Omental fat pad (tissue), 3 donors: ENCODE measurements at regions not wholly inside any gene's neighbourhood (a gene's known extent, or its start where the extent isn't known, plus 50 kb on each side); places are given as distances from the start of the nearest gene placed in this dataset.

ENCODE experiments used
- ATAC-seq: fragments of 150-250 bp; one replicate; pipeline ENCODE4 v1.9.1; 2016; ENCODE audit warnings: mild to moderate bottlenecking, moderate library complexity; ENCODE audit not compliant: low FRiP score
- DNase-seq: peaks from one replicate; pipeline ENCODE4 v3.0.0-alpha.2; 2019; ENCODE audit warnings: low spot score
- TF ChIP-seq, protein P1 (sequence below), 3 donors: fragments of 450-650 bp; IDR thresholded peaks; one replicate each; pipeline ENCODE4 v1.5.1; 2016 to 2017; ENCODE audit warnings: antibody characterized with exemption in 3 of 3, mild to moderate bottlenecking in 3 of 3, moderate library complexity in 2 of 3

DNA sequence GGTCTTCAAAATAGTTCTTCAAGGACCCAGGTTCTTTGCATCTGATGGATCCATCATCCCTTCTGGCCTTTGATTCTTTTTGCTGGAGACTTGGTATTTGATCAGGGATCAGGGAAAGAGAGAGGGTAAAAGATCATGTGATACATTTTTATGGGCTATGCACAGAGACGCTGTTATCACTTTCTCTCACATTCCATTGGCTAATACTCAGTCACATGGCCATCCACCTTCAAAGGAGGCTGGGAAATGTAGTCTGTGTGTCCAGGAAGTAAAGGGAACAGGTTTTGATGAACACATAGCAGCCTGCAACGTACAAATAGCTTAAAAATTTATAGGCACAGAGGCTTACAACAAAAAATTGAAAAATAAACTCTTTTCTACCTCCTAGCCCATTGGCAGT is 629.6 kb upstream of the FANCL start:
- ATAC-seq (no peak), DNase-seq (no peak)
- TF ChIP-seq, protein P1, sequence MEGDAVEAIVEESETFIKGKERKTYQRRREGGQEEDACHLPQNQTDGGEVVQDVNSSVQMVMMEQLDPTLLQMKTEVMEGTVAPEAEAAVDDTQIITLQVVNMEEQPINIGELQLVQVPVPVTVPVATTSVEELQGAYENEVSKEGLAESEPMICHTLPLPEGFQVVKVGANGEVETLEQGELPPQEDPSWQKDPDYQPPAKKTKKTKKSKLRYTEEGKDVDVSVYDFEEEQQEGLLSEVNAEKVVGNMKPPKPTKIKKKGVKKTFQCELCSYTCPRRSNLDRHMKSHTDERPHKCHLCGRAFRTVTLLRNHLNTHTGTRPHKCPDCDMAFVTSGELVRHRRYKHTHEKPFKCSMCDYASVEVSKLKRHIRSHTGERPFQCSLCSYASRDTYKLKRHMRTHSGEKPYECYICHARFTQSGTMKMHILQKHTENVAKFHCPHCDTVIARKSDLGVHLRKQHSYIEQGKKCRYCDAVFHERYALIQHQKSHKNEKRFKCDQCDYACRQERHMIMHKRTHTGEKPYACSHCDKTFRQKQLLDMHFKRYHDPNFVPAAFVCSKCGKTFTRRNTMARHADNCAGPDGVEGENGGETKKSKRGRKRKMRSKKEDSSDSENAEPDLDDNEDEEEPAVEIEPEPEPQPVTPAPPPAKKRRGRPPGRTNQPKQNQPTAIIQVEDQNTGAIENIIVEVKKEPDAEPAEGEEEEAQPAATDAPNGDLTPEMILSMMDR (IDR thresholded peaks at IDR 0.05), result no peak

DNA sequence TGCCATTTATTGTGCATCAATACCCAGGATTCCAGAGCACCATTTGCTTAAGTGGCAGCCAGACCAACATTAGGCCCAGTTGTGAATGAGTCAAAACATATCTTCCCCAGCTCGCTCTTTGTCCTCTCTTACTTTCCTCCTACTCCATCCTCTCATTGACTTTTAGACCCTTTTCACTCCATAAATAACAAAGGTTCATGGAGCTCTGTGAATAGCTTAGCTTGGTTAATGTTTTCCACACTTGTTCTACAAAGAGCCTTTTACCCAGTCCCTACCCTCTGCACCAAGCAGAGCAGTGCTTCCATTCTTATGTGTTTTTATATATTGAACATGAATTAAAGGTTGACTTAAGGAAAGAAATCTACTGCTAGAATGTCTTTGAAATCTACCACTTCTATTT is 625.8 kb upstream of the FANCL start:
- no peak for DNase-seq
- ATAC-seq, result no peak
- TF ChIP-seq, protein P1 (IDR thresholded peaks at IDR 0.05), result no peak

DNA sequence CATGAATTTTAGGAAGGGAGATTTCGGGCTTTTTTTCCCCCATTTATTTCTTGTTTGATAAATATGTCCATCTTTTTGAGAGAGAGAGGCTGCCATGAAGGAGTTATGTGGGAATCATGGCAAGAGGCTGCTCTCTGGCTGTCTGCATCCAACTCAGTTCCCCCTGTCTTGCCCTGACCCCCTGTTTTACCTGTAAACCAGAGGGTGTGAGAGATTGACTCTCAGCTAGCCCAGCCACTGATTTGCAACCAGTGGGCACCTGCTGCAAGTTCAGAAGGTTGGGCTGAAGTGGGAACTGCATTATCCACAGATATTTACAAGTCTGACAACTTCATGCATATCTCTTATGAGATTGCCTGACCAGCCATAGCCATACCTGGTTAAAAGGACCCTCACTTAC is 625.4 kb upstream of the FANCL start:
- TF ChIP-seq, protein P1 (IDR thresholded peaks at IDR 0.05), result no peak
- no peak for DNase-seq

DNA sequence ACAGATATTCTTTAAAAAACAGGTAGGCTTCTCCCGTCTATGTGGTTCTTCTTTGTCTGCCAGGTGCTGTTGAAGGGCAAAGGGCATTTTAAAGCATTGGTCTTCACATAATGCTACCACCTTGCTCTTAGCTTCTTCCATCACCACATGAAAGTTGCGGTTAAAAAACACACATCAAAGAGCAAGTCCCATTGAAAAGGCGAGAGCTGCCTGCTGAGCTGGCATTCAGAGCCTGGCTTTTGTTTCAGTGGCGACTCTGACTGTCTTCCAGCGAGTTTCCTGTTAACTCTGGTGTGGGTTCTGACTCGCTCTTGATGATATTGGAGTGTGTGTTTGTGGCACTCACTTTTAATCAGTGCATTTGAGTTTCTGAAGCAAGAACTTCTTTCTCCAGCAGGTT is 624.9 kb upstream of the FANCL start:
- DNase-seq, result no peak
- no peak for ATAC-seq
- TF ChIP-seq, protein P1 (IDR thresholded peaks at IDR 0.05), result no peak

More for the DNA sequence above, 625.4 kb upstream of the FANCL start:
- no peak for ATAC-seq

DNA sequence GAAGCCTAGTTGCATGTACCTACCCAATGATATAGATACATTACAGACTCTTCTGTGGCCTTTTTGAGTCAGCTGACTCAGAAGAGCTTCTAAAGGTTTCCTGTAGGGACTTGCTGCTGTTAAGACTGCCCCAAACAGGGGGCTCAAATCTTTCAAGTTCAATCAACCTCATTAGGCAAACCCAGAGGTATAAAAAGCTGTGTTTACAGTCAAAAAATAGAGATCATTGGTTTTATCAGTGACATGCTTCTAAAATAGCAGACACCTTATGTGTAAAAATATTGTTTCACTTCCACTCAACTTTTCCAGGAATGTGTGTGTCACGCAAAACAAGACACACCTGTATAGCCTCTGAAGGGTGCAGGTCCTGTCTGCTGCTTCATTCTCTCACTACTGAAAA is 624.3 kb upstream of the FANCL start:
- DNase-seq (no peak), ATAC-seq (no peak)
- TF ChIP-seq, protein P1 (IDR thresholded peaks at IDR 0.05), result no peak

DNA sequence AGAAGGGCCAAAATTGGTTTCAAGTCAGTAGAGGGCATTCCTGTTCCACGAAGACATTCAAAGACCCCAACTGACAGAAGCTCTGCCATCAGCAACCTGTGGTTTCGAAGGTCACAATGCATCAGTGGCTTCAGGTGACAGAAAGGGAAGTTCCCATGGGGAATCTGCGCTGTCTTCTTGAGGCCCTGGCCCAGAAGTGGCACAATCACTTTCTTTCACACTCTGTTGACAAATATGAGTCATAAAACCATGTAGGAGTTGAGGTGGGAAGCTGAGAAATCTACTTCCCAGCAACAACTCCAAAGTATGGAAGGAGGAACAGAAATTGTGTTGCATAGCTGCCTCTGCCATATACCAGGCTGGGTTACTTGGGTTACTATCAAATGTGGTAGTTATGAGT is 621.1 kb upstream of the FANCL start:
- TF ChIP-seq, protein P1 (IDR thresholded peaks at IDR 0.05), result no peak
- DNase-seq (no peak), ATAC-seq (no peak)

DNA sequence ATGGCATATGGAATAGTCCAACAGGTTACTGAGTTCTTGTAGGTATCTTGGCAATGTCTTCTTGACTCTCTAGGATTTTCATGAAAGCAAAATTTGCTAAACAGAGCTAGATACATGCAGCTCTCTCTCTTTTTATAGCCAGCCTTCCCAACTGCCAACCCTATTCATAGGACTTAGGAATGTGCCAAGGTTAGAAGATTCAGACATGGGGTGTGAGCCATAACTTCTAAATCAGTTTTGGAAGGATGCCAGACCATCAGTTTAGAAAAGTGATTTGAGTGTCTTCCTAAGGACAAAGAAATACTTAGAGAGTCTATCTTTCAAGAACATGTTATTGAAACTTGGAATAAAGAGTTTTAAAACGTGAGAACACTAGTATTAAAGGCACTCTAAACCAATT is 619.5 kb upstream of the FANCL start:
- ATAC-seq (no peak), DNase-seq (no peak)
- TF ChIP-seq, protein P1 (IDR thresholded peaks at IDR 0.05), result no peak
